Smooth muscle cell (in vitro differentiated cells): ENCODE measurements at regions not wholly inside any gene's neighbourhood (a gene's known extent, or its start where the extent isn't known, plus 50 kb on each side); places are given as distances from the start of the nearest gene placed in this dataset.

Experiments used
- DNase-seq: peaks from one replicate; lab custom pipeline; 2025; ENCODE audit not compliant: unreplicated experiment; lab: John Stamatoyannopoulos, UW
- H2AFZ ChIP-seq: fragments of 200-600 bp; sonication (generic); 2 replicates; pipeline ENCODE4 v1.6.0; 2016; ENCODE audit warnings: antibody characterized with exemption, low read depth, mild to moderate bottlenecking
- H3F3A ChIP-seq: fragments of 200-600 bp; sonication (generic); 2 replicates; pipeline ENCODE4 v1.6.0; 2017; ENCODE audit warnings: antibody characterized with exemption, low read depth
- H3K27ac ChIP-seq: fragments of 200-600 bp; sonication (generic); 2 replicates; pipeline ENCODE4 v1.5.1; 2016; ENCODE audit warnings: low read depth, mild to moderate bottlenecking
- H3K27me3 ChIP-seq: fragments of 200-600 bp; sonication (generic); 2 replicates; pipeline ENCODE4 v1.6.1; 2016; ENCODE audit warnings: low read depth, mild to moderate bottlenecking
- H3K36me3 ChIP-seq: fragments of 200-600 bp; sonication (generic); 2 replicates; pipeline ENCODE4 v1.5.1; 2016; ENCODE audit warnings: low read depth
- H3K4me1 ChIP-seq: fragments of 200-600 bp; sonication (generic); 2 replicates; pipeline ENCODE4 v1.5.1; 2016; ENCODE audit warnings: low read depth
- H3K4me2 ChIP-seq: fragments of 200-600 bp; sonication (generic); 2 replicates; pipeline ENCODE4 v1.6.0; 2016; ENCODE audit warnings: mild to moderate bottlenecking
- H3K4me3 ChIP-seq: fragments of 200-600 bp; sonication (generic); 2 replicates; pipeline ENCODE4 v1.5.1; 2016; ENCODE audit warnings: mild to moderate bottlenecking
- H3K79me2 ChIP-seq: fragments of 200-600 bp; sonication (generic); 2 replicates; pipeline ENCODE4 v1.6.0; 2016; ENCODE audit warnings: low read depth, mild to moderate bottlenecking
- H3K9ac ChIP-seq: fragments of 200-600 bp; sonication (generic); 2 replicates; pipeline ENCODE4 v1.6.0; 2016; ENCODE audit warnings: low read depth
- H3K9me3 ChIP-seq: fragments of 200-600 bp; sonication (generic); replicated peaks from 2 replicates; pipeline ENCODE4 v1.5.1; 2016; ENCODE audit warnings: low read depth
- H4K20me1 ChIP-seq: fragments of 200-600 bp; sonication (generic); 2 replicates; pipeline ENCODE4 v1.6.0; 2016; ENCODE audit warnings: low read depth
- WGBS: methylation state at CpG from one replicate; pipeline ENCODE4 v1.1.7; 2016; ENCODE audit warnings: low lambda C conversion rate; 5-methylcytosine and 5-hydroxymethylcytosine counted together
- TF ChIP-seq, protein P1 (sequence below): fragments of 200-600 bp; sonication (generic); IDR thresholded peaks from 2 replicates; pipeline ENCODE4 v1.5.1; 2017; ENCODE audit warnings: borderline replicate concordance, mild to moderate bottlenecking, antibody characterized with exemption; ENCODE audit not compliant: insufficient read depth, poor library complexity, severe bottlenecking

DNA sequence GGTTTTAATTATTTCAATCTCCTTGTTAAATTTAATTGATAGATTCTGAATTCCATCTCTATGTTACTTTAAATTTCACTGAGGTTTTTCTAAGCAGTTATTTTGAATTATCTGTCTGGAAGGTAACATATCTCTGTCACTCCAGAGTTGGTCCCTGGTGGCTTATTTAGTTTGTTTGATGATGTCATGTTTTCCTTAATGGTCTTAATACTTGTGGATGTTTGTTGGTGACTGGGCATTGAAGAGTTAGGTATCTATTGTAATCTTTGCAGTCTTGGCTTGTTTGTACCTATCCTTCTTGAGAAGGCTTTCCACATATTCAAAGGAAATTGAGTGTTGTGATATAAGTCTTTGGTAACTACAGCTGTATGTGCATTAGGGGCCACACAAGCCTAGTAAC lies 810.0 kb upstream of the NEGR1 start:
- Histone ChIP-seq H3K27ac (no peak overlapping the region), H3F3A (no peaks in the 10 kb centered on the region), H3K36me3 (no peaks in the 10 kb centered on the region), H3K4me3 (no peak overlapping the region), H3K27me3 (no peaks in the 10 kb centered on the region), H3K9me3 (peaks cover 4% of the 10 kb centered on the region), H3K4me1 (no peaks in the 10 kb centered on the region), H3K4me2 (no peak overlapping the region), H3K9ac (no peak overlapping the region), H2AFZ (no peak overlapping the region), H4K20me1 (no peaks in the 10 kb centered on the region), H3K79me2 (no peaks in the 10 kb centered on the region)
- TF ChIP-seq, protein P1, sequence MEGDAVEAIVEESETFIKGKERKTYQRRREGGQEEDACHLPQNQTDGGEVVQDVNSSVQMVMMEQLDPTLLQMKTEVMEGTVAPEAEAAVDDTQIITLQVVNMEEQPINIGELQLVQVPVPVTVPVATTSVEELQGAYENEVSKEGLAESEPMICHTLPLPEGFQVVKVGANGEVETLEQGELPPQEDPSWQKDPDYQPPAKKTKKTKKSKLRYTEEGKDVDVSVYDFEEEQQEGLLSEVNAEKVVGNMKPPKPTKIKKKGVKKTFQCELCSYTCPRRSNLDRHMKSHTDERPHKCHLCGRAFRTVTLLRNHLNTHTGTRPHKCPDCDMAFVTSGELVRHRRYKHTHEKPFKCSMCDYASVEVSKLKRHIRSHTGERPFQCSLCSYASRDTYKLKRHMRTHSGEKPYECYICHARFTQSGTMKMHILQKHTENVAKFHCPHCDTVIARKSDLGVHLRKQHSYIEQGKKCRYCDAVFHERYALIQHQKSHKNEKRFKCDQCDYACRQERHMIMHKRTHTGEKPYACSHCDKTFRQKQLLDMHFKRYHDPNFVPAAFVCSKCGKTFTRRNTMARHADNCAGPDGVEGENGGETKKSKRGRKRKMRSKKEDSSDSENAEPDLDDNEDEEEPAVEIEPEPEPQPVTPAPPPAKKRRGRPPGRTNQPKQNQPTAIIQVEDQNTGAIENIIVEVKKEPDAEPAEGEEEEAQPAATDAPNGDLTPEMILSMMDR = no peak
- DNase-seq = no peak

- Histone ChIP-seq H3K4me2 (no peak overlapping the region), H2AFZ (no peak overlapping the region), H3K27me3 (no peaks in the 10 kb centered on the region), H3K4me1 (peaks cover 22% of the 10 kb centered on the region), H3K79me2 (no peaks in the 10 kb centered on the region), H3K27ac (no peak overlapping the region), H3K36me3 (no peaks in the 10 kb centered on the region), H4K20me1 (no peaks in the 10 kb centered on the region), H3F3A (no peaks in the 10 kb centered on the region), H3K4me3 (no peak overlapping the region), H3K9ac (no peak overlapping the region), H3K9me3 (no peaks in the 10 kb centered on the region)
- DNase-seq = no peak
- TF ChIP-seq, protein P1 = no peak
- 25% methylated on average over 3 of the region's 3 CpGs for WGBS
Measured at GRCh38 chr1:73066866-73067265, 784.5 kb upstream of the NEGR1 start.

DNA sequence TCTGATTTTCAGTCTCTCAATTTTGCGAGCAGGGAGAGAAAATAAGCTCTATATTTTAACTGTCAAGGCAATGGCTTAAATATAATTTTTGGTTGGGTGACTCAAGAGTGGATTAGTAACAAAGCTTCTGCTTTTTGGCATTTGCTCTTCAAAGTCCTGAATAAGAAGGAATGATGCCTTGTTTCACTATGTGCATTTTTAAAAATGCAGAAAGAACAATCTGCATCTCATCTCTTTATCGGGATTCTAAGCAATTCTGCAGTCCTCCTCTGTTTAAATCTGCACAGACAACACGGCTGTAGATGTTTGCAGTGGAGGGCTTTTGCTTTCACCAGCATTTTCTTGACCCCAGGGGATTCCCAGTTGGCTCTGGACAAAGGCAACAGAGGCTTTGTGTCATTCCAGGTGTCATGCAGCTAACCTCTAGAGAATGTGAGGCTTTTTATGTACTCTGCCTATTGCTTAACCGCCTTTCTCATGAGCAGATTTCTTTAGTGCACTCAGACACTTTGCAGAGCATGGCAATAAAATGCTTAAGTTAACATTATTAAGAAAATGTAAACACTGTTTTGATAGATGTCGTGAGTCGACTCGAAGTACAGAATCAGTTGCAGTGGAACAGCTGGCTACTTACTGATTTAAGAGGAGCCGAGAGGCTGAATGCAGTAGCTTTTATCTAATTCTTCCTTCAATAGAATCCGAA lies 783.2 kb upstream of the NEGR1 start:
- TF ChIP-seq, protein P1 = no peak
- Histone ChIP-seq H3F3A (no peaks in the 10 kb centered on the region), H3K4me3 (no peak overlapping the region), H3K27me3 (no peaks in the 10 kb centered on the region), H3K4me2 (peak overlapping the region; percentile 72), H3K9ac (no peak overlapping the region), H3K4me1 (peaks cover 22% of the 10 kb centered on the region), H3K79me2 (no peaks in the 10 kb centered on the region), H2AFZ (no peak overlapping the region), H3K27ac (no peak overlapping the region), H3K9me3 (no peaks in the 10 kb centered on the region), H3K36me3 (no peaks in the 10 kb centered on the region), H4K20me1 (no peaks in the 10 kb centered on the region)
- no peak for DNase-seq
- WGBS = 15% methylated on average over 9 of the region's 9 CpGs

GRCh38 chr1:73056826-73057225 lies 774.5 kb upstream of the NEGR1 start:
- 7% methylated on average over 1 of the region's 1 CpG for WGBS
- no peak overlapping the region for H3K9ac ChIP-seq
- H3K4me1 ChIP-seq = no peaks in the 10 kb centered on the region
- no peaks in the 10 kb centered on the region for H3K27me3 ChIP-seq
- DNase-seq = no peak
- no peaks in the 10 kb centered on the region for H3K79me2 ChIP-seq
- no peak overlapping the region for H2AFZ ChIP-seq
- no peaks in the 10 kb centered on the region for H3K36me3 ChIP-seq
- no peaks in the 10 kb centered on the region for H3F3A ChIP-seq
- H4K20me1 ChIP-seq = no peaks in the 10 kb centered on the region
- TF ChIP-seq, protein P1 = no peak
- no peaks in the 10 kb centered on the region for H3K9me3 ChIP-seq
- H3K4me3 ChIP-seq = no peak overlapping the region
- no peak overlapping the region for H3K27ac ChIP-seq
- H3K4me2 ChIP-seq = no peak overlapping the region
